ENCODE measurements at regions not wholly inside any gene's neighbourhood (a gene's known extent, or its start where the extent isn't known, plus 50 kb on each side); places are given as distances from the start of the nearest gene placed in this dataset.

DNA sequence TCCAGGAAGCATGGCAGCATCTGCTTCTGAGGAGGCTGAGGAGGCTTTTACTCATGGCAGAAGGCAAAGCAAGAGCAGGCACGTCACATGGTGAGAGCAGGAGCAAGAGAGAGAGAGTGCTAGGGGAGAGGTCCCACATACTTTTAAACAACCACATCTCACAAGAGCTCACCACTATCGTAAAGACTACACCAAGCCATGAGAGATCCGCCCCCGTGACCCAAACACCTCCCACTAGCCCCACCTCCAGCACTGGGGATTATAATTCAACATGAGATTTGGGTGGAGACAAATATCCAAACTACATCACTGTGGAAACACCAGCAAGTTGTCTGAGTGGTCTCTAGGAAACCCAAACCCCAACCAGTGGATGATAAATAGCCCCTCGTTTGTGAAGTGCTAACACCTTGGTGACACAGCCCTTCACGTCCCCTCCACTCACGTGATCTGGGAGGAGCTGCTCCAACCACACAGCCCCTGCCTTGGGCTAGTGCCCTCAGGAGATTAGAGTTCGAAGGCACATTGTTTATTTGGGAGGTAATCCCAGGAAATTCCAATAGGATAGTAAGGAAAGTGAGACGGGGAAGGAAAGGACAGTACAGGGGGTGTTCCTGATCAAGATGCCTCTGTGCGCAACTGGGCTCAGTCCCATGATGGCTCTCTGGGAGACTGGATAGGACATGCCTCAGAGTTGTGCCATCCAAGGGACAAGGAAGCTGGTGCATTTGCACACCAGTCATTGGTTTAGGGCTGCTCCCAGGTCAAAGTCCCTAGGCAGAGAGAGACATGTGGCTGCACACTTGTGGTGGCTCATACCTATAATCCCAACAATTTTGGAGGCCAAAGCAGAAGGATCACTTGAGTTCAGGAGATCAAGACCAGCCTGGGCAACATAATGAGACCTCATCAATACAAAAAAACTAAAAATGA lies 80.6 kb upstream of the CTNNB1 start:
- no peak for DNase-seq

DNA sequence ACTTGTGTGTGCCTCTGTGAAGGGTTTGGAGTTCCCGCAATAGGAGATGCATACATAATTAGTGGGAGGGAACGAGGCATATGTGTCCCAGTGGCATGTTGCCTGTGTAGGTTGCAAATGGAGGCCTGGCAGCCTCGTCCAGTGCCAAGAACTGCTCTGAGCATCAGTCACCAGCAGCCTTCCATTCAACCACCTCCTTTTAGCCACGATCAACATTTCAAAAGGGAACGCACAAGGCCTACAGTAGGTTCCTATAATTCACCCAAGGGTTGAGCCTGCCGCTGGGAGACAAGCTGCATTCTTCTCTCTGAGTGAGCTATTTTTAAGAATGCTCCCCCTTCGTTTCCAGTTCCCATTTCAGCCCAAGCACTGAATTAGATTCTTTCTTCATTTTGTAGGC lies 78.8 kb upstream of the CTNNB1 start:
- no peak for DNase-seq

DNA sequence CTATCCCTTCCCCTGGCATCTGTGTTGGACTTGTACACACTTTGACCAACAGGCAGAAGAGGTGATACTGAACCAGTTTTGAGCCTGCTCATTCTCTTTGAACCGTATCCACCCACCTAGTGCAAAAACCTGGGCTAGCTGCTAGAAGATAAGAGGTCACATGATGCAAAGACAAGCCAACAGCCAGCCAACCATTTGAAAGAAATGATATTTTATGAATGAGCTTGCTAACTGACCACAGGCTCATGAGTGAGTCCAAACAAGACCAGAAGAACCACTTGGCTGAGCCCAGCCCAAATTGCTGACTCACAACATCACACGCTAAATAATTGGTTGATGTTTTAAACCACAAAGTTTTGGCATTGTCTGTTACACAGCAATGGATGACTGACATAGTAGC lies 74.0 kb upstream of the CTNNB1 start:
- DNase-seq = no peak

DNA sequence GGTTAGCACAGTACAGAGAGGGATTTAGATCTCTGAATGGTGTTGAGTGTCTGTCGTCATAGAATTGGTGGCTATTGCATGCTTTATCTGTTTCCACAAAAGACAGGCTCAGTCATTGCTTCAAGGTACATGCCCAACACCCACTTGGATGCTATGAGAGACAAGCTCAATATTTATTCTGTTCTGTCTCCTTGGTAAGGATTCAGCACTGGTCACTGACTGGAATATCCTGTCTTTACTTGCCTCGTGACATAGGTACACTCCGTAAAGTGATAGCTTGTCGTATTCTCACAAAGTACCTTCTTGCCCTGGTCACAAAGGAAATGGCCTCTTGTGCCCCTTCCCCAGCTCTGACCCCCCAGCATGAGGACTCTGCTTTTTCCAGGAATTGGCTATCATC lies 72.8 kb upstream of the CTNNB1 start:
- DNase-seq = no peak

DNA sequence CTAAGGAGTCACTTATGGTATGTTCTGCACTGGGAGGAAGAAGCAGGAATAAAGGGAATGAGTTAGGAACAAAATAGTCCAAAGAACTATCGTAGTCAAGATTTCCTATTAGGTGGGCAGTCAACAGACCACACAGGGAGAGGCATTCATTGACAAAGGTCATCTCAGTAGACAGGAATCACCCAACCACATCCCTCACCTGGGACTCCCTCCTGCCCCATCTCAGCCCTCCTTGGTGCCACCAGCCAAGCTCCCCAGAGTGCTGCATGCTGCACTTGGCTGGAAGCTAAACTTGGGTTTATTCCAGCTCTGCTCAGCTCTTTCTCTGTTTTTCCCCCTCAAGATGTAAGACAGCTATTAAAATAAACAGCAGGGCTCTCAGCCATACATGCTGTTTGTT lies 72.3 kb upstream of the CTNNB1 start:
- DNase-seq = no peak

DNA sequence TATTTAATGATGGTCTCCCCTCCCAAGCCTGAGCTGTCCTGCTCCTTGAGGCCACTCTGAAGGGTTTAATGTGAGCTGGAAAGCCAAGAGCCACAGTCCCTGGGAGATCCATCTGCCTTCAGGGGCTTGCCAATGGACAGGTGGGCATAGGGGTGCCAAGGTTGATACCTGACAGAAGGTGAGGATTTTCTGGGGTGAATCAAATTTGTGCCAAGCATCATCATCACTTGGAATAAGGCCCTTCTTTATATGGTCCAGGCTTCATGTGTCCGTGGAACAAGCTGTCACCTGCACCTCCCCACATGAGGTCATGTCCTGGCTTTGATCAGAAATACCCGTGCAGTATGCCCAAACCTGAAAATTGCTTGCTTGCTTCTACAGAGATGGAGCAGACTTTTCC lies 71.9 kb upstream of the CTNNB1 start:
- DNase-seq = no peak

DNA sequence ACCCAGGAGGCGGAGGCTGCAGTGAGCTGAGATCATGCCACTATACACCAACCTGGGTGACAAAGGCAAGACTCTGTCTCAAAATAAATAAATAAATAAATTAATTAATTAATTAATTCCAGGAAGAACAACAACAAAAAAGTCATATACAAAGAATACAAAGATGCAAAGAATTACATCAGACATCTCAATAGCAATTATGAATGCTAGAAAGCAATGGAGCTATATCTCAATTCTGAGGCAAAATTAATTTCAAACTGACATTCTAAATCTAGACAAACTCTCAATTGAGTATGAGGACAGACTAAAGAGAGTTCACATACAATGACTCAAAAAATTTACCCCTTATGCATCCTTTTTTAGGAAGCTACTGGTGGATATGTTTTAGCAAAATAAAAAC lies 69.6 kb upstream of the CTNNB1 start:
- no peak for DNase-seq

DNA sequence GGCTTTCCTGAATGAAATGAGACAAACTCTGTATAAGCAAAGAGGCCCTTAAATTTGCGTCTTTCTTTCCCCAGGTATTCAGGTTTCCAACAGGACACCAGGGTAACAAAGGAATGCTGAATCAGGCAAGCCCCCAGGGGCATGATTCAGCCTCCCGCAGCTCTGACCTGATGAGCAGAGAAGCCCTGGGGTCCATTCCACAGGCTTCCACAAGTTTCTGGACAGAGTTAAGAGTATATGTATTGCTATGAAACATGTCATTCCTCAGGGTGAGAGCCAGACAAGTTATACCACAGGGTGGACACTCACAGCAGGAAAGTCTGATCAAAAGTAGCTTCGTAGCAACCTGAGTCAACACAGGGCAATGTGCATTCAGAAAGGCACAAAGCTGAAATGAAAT lies 68.1 kb upstream of the CTNNB1 start:
- no peak for DNase-seq

DNA sequence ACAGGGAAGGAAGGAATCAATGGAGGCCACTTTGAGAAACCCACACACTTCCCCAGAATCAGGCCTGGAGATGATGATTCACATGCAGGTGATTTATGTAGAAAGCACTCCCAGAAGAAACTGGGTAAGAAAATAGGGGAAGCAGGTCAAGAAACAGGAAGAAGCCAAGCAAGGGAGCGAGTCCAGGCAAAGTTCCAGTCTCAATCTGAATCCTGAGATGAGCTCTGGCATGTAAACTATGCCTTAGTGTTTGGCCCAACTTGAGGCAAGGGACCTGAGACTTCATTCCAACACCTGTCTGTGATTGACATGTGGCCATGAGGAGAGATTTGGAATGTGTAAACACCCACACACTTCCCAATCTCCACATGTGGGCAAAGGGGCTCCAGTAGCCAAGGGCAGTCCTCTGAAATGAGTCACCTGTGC lies 61.6 kb upstream of the CTNNB1 start:
- DNase-seq = no peak

DNA sequence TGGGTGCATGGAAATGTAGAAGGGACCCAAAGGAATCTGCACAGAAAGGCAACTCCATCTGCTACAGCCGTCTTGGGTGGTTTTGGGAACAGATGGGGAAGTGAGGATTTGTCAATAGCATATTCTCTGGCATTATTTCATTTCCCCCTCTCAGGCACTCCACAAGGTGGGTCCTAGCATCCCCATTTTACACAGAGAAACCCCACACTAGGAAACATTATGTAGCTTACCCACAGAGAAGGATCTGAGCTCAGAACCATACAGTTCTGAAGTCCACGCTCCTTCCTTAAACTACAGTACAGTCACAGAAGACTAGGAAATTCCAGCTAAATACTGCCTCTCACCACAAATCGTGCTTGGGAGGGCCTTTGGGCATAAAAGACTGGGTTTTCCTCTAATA lies 61.2 kb upstream of the CTNNB1 start:
- no peak for DNase-seq

DNA sequence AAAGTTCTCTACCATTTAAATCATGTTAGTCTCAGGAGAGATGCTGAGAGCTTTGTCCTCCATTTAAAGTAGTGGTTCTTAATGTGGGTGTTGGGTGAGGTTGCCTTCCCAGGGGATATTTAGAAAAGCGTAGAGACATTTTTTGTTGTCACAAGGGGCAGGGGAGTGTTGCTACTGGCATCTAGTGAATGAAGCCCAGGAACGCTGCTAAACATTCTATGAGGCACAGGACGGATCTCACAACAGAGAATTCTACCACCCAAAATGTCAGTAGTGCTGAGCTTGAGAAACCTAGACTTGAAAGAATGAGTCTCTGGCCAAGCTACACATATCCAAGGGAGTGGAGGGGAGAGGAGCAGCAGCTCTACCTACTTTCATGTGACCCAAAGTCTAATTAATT lies 60.7 kb upstream of the CTNNB1 start:
- no peak for DNase-seq

DNA sequence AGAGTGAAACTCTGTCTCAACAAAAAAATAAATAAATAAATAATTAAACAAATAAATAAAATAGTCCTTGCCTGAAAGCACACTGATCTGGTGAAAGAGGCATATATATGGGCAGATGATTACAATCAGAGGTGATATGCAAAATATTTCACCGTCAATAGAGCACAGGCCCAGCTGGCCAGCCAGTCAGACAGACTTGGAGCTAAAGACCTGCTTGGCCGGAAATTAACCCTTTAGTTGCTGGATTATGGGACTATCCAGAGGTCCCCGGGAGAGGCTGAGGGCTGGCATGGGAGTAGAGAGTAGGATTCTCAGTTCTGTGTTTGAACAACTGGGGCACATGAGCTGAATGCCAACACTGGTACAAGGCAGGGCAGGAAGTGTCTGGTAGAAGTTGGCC lies 59.1 kb upstream of the CTNNB1 start:
- no peak for DNase-seq

DNA sequence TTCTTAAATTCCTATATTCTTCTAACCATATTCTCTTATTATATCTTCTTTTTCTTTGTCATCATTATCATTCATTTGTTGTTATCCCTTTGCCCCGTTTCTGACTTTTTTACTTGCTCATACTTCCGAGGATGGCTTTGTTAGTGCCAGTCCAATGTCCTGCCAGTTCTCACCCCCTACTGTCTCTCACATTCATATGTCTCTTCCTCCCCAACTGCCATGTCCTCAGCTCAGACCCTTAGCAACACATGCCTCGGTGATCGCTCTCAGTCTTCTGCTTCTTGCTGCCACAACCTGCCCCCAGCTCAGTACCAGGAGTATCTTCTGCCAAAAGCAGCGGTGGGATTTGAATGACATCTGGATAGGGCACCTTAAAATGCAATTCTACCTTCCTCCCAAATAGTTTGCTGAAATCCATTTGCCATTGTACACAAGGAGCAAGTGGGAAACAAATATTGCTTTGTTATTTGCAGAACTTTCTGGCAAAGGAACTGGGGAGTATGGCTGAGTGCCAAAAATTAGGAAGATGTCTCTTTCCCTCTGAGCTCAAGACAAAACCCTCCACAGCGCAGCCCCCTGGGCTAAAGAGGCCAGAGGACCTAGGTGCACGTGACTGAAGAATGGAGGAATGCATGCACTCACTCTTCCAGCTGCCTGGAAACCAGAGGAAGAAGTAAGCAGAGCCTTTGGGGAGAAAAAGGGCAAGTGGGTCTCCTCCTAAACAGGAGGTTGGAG lies 57.7 kb upstream of the CTNNB1 start:
- no peak for DNase-seq

DNA sequence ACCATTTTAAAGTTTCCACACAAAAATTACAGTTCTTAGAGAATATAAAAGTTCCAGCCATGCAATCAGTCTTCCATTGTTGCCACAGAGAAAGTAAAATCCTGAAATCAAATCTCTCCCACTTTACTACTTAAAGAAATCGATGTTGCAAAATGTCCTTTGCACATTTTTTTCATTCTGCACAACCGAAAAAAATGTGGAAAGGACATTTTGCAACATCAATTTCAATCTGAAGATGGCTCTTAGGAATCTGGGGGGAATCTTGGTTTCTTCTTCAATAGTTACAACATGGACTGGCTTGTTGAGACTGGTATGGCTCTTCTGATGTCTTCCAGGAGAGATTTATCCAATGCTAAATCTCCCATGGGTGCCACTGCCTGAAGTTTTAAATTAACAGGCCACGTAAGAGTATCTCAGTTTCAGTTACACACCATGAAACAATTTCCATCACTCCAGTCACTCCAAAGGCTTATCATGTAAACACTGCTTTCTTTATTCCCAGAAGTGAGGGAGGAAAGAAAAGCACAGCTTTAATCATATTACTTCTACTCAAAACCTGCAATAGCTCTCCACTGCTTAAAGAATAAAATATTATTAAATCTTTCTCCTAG lies 55.8 kb upstream of the CTNNB1 start:
- DNase-seq = no peak

DNA sequence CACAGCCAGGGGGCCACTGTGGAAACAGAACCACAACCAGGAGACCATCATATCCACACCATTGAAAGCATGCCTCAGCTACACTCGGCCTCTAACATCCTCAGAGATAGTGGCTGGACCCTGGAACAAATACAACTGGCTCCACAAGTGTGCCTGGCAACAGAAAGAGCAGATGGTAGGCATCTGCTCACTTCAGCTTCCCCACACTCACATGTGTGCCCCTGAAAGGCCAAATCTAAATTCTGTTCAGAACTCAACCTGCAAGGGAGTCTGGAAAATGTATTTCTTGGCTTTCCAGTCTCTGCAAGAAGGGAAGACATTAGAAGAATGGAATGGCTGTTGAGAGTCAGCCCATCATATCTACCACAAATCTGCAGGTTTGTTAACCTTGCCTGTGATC lies 54.7 kb upstream of the CTNNB1 start:
- no peak for DNase-seq

DNA sequence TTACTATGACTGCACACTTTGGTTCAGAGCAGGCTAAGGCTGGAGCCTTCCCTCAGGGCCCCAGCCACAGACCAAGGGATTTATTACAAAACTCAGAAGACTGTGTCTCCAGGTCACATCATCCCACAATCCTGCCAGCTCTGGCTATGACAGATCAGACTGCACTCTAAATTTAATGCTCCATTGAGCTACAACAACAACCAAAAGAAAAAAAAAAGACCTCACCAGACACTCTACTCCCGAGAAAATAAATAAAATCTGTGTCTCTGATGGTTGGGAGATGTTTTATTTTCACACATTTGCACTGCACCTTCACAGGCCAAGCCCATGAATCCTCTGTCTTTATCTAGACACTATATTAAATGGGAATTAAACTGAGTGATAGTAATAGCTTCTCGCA lies 50.8 kb upstream of the CTNNB1 start:
- no peak for DNase-seq

DNA sequence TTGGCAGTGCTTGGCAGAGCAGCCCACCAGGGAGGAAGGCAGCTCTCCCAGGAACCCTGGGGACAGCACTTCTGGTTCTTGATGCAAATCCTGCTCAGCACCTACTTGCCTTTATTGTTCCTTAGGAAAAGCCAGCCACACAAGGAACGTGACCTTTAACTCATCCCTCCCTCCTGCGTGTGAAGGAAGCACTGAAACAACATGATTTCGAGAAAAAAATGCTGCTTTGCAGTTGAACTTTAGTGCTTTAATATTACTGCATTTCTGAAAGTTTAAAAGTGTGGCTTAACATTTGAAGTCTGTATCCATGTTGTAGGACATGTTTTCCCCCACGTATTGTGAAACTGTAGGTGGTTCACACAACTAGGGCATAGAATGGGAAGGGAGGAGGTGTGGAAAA lies 50.4 kb upstream of the CTNNB1 start:
- no peak for DNase-seq
